Mucosa of descending colon (tissue), 3 donors: ENCODE measurements at regions not wholly inside any gene's neighbourhood (a gene's known extent, or its start where the extent isn't known, plus 50 kb on each side); places are given as distances from the start of the nearest gene placed in this dataset.

Experiments
- ATAC-seq: fragments of 200-7000 bp; cut with Tn5 transposase; one replicate; pipeline ENCODE4 v1.9.1; 2020; ENCODE audit warnings: mild to moderate bottlenecking, moderate library complexity
- DNase-seq, 3 donors: peaks; one replicate each; pipeline ENCODE4 v3.0.0-alpha.2; 2020
- H3K36me3 ChIP-seq: fragments of 200-600 bp; one replicate; pipeline ENCODE4 v1.8.0; 2021; ENCODE audit warnings: low read depth, mild to moderate bottlenecking
- H3K4me1 ChIP-seq: fragments of 200-600 bp; one replicate; pipeline ENCODE4 v1.8.0; 2021; ENCODE audit warnings: low read depth, mild to moderate bottlenecking
- H3K4me3 ChIP-seq: fragments of 200-600 bp; one replicate; pipeline ENCODE4 v1.8.0; 2021; ENCODE audit warnings: mild to moderate bottlenecking
- H3K9me3 ChIP-seq: fragments of 200-600 bp; one replicate; pipeline ENCODE4 v1.8.0; 2021; ENCODE audit warnings: mild to moderate bottlenecking
- intact Hi-C, 2 donors: fragments of 100-400 bp; cut with DNase I in 1 of 2; cut with micrococcal nuclease in 1 of 2; formaldehyde crosslinking; loops; one replicate each; pipeline versions ENCODE4 v1.11.0 to v1.11.1; 2022; cut with DNase I, micrococcal nuclease
- TF ChIP-seq, protein P1 (sequence below): fragments of 200-600 bp; IDR thresholded peaks from one replicate; pipeline ENCODE4 v1.8.0; 2022; ENCODE audit warnings: antibody characterized with exemption, mild to moderate bottlenecking
- donor health status: DM: no; HTN: no; CAD: no; lungs with moderate emphysema.
- donor health status: DM: no; HTN: no; CAD: no.
- donor health status: DM: no; HTN: yes; CAD: no.

DNA sequence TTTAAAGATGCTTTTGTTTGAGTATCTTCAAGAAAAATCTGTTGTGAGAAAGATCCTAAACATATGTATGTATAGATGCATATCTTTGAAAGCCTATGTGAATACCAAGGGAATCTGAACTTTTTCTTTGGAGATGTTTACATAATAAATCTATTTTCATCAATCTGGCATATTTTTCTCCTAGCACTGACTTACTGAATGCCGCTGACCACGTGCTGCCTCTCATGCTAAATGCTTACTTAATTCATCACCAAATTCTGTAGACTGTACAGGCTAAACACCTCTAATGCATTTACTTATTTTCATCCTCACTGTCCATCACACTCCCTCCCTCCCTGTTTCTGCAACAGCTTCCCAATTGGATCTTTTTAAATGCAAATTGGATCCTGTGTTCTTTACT, 566.2 kb upstream of the WWC1 start:
- intact Hi-C loops: loop anchor here (10.0 kb wide), 1 partner anchor 320 kb away; no protein-coding TSS in a partner anchor
- Histone ChIP-seq H3K4me1 (no peaks in the 10 kb centered on the region), H3K9me3 (no peaks in the 10 kb centered on the region), H3K4me3 (no peak overlapping the region), H3K36me3 (no peaks in the 10 kb centered on the region)
- TF ChIP-seq, protein P1, sequence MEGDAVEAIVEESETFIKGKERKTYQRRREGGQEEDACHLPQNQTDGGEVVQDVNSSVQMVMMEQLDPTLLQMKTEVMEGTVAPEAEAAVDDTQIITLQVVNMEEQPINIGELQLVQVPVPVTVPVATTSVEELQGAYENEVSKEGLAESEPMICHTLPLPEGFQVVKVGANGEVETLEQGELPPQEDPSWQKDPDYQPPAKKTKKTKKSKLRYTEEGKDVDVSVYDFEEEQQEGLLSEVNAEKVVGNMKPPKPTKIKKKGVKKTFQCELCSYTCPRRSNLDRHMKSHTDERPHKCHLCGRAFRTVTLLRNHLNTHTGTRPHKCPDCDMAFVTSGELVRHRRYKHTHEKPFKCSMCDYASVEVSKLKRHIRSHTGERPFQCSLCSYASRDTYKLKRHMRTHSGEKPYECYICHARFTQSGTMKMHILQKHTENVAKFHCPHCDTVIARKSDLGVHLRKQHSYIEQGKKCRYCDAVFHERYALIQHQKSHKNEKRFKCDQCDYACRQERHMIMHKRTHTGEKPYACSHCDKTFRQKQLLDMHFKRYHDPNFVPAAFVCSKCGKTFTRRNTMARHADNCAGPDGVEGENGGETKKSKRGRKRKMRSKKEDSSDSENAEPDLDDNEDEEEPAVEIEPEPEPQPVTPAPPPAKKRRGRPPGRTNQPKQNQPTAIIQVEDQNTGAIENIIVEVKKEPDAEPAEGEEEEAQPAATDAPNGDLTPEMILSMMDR: no peak
- no peak for DNase-seq
- ATAC-seq: no peak

DNA sequence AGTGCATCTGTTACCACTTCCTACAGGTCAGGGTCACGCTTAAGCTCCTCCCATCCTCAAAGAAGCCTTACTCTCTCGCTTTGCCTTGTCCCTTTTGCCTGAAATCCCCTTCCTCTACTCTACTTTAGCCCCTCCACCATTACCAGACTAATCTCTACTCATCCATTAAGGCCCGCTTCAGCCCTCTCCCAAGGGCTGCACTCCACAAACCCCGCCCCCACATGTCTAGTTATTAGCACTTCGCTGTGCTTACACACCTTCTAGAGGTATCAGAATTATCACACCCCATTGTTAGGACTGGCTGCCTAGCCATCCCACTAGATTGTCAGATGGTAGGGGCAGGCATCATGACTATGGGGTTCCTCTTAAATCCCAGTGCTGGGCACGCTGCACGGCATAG, 565.7 kb upstream of the WWC1 start:
- DNase-seq (no peak), ATAC-seq (no peak)
- Histone ChIP-seq H3K4me1 (no peaks in the 10 kb centered on the region), H3K4me3 (no peak overlapping the region), H3K9me3 (no peaks in the 10 kb centered on the region), H3K36me3 (no peaks in the 10 kb centered on the region)
- intact Hi-C loops: loop anchor here (10.0 kb wide), 1 partner anchor 319 kb away; no protein-coding TSS in a partner anchor
- TF ChIP-seq, protein P1: no peak

DNA sequence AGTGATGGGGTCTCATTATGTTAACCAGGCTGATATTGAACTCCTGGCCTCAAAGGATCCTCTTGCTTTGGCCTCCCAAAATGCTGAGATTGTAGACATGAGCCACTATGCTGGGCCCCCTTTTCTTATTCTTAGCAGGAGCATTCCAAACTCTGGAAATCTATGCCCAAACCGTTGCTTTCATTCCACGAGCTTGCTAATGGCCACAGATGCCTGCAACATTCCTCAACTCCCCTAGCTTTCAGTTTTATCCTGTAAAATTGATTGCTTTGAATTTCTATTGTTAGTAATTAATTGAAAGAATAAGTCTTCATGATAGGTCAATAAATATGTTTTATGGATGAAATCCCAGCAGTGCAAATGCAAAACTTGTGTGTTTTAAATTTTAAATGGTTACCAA, 564.8 kb upstream of the WWC1 start:
- Histone ChIP-seq H3K4me1 (no peaks in the 10 kb centered on the region), H3K4me3 (no peak overlapping the region), H3K36me3 (no peaks in the 10 kb centered on the region), H3K9me3 (no peaks in the 10 kb centered on the region)
- ATAC-seq (no peak), DNase-seq (no peak)
- TF ChIP-seq, protein P1: no peak
- intact Hi-C loops: loop anchor here (10.0 kb wide), 1 partner anchor 318 kb away; no protein-coding TSS in a partner anchor

DNA sequence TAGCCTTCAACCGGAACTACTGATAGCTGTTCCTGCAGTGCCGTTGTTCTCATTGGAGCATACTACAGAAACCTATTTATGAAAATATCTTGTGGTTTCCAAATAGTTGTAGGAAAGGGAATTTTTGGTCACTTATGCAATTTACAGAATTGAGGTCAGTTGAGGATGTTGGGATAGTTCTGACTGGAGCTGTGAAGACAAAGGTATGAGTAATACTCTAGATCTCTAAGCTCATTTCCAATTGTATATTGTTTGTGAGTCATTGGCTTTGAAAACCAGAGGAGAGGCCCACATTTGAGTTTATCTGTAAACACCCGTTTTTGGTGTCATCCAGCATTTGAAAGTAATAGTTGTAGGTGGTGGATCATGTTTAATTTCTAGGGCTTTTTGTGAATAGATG, 561.3 kb upstream of the WWC1 start:
- Histone ChIP-seq H3K36me3 (no peaks in the 10 kb centered on the region), H3K9me3 (no peaks in the 10 kb centered on the region), H3K4me3 (no peak overlapping the region), H3K4me1 (no peaks in the 10 kb centered on the region)
- TF ChIP-seq, protein P1: no peak
- DNase-seq (no peak), ATAC-seq (no peak)
- intact Hi-C loops: no loop called here

DNA sequence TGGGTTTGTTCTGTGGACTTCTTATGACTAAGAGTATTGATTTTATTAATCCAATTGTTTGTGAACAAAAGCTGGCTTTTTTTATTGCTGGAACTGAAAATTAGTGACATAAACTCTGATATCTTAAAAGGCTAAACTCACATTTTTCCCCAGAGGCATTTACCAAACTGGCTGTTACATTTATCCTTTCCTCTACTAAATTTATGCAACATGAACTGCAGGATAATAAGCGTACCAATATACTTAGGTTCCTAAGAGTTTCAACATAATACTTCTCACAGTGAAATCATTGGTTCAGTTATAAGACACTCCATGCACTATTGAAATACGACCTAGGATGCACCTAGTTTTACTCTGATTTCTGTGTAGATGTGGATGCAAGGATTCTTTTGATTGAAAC, 560.8 kb upstream of the WWC1 start:
- no peak for DNase-seq
- intact Hi-C loops: no loop called here

More for the DNA sequence above, 560.8 kb upstream of the WWC1 start:
- no peak for ATAC-seq
- Histone ChIP-seq H3K4me3 (no peak overlapping the region), H3K4me1 (no peaks in the 10 kb centered on the region), H3K9me3 (no peaks in the 10 kb centered on the region), H3K36me3 (no peaks in the 10 kb centered on the region)
- TF ChIP-seq, protein P1: no peak
